Islet precursor cell (in vitro differentiated cells): ENCODE measurements at regions not wholly inside any gene's neighbourhood (a gene's known extent, or its start where the extent isn't known, plus 50 kb on each side); places are given as distances from the start of the nearest gene placed in this dataset.

Experiments
- DNase-seq: peaks from one replicate; pipeline ENCODE4 v3.0.0-alpha.2; 2018

DNA sequence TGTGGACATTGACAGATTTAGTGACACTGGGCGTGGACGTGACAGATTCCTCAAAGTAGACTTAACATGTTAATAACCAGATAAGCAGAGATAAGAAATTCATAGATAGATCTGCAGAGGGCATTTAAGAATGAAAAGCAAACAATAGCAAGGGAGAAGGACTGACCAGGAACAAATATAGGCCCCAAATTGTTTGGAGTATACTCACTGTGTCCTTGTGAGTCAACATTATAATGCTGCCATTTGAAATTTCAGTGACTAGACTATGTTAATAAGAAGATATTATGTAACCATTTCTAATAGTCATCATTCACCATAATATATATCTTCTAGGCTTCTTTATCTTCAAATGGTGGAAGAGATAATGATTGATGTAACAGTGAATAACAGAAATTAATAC is 78.1 kb upstream of the SLC38A11 start:
- no peak for DNase-seq

DNA sequence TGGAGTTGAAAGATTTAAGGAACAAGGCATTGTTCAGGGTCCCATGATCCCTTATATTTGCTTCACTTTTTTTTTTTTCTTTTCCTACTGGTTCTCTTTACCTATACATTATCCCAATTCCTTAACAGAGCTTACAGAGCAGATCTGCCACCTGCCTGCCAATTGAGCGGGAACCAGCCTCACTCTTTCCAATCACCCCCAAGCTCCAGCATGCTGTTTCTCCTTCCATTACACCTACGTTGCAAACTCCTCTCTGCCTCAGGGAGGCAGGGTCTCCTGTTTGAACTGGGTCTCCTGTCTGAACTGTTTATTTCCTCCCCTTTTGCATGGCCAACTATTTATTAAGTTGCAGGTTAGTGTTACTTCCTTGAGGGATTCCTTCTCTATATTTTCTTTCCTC is 77.2 kb upstream of the SLC38A11 start:
- no peak for DNase-seq

DNA sequence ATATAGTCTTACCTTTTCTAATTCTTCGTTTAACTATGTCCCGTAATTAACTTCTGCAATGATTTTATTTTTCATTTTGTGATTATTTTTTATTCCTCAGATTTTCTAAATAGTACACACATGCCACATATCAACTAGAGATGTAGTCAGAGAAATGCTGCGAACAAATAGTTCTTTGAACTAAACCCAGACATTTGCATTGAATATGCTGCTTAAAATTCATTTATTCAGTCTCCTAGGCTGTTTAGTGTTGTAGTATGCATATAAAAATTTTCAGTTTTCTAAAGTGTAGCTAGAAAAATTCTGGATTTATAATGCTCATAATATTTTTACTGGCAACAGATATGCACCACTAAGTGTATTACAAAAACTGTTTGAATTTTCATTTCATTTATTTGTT is 68.9 kb upstream of the SLC38A11 start:
- no peak for DNase-seq

- DNase-seq = no peak
Measured at GRCh38 chr2:165022781-165023180, 67.5 kb upstream of the SLC38A11 start.

DNA sequence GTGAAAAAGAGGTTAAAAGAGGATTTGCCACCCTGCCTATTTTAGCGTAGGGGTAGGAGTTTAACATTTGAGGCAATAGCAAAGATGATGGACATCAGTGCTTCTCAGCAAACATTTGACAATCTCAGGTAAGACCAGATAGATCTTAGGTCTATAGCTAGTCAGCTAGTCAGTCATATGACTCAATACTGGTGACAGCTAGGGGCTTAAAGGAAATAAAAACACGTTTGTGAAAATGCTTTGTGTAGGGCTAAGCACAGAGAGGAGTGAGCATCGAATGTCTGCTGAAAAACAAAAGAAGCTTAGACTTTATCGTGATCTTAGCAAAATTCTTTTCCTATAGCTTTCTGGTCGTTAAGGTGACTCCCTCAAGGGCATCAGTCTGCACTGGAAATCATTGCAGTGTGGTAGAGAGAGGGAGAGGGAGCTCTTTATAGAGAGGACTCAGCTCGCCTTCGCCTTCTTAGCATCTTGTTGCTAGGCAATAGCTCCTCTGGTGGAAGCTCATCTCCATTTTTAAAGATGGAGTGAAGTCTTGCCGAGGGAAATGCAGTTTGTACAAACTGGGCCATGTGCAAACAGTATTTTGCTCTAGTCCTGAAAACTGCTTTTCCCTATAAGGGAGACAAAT is 62.8 kb upstream of the SLC38A11 start:
- DNase-seq = no peak

DNA sequence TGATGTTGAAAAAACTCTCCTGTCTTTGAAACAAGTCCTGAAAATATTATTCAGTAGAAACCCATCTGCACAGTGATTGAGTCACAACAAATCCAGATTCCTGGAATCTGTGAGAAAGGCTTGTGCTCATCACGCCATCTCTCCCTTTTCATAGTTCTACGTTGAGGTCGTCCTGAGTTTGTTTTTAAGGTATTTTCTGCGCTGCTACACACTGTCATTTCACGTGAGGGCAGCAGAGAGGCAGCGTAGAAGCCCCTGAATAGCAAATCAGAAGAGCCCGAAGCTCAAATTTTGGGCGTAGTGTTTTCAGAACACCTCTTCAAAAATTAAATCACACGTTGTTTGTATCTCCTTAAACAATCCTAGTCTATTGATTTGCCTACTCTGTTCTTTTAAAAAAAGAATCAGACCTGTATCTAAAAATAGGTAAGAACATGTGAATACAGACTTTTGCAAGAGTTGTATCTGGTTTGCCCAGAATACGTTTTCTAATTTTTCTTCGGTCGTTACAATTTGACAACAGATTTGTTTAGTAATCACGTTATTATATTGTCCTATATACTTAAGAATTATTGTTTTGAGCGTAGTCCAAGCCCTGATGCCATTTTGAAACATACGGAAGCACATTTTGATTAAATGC is 61.6 kb upstream of the SLC38A11 start:
- DNase-seq = peak; percentile 64

GRCh38 chr2:165015052-165015642 is 59.8 kb upstream of the SLC38A11 start:
- peak; percentile 83 for DNase-seq

DNA sequence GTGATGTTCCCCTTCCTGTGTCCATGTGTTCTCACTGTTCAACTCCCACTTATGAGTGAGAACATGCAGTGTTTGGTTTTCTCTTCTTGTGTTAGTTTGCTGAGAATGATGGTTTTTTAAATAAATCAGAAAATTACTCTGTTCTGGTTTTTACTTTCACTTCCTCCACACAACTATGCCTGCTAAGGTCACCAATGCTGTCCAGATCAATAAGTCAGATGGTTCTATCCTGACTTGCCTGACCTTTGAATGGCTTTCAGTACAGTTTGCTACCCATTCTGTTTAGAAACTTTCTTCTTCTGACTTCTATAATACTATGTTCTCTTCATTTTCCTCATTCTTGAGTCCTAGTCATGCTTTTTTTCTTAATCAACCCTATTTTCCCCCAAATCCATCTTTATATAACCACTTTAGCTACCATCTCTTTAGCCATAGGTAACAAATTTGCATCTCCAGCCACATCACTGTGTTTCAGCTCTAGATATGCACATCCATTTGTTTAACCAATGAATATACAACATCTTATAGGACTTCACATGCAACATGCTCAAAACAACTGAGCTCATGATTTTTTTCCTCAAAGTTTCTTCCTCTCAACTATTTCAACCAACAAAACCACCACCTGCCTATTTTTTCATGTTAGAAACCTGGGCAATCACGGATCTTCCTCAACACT is 58.8 kb upstream of the SLC38A11 start:
- no peak for DNase-seq

- DNase-seq = no peak
Measured at GRCh38 chr2:165011199-165011598, 55.9 kb upstream of the SLC38A11 start.

- no peak for DNase-seq
Measured at GRCh38 chr2:165010556-165010955, 55.2 kb upstream of the SLC38A11 start.

DNA sequence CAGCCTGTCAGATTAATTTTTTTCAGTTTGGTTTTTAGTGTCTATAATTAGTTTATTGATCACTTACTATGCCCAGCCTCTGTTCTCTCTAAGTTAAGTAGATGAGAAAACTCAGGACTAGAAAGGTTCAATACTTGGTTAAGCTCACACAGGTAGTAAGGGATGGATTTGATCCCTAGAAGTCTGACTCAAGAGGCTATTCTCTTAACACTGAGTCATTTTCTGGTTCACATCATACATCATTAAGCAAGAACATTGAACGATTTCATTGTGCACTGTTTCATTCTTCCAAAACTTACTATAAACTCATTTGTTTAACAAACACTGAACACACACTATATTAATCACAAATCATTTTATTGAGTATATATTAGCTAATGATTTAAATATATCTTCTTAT is 54.1 kb upstream of the SLC38A11 start:
- no peak for DNase-seq

- no peak for DNase-seq
Measured at GRCh38 chr2:165008730-165009315, 53.5 kb upstream of the SLC38A11 start.

DNA sequence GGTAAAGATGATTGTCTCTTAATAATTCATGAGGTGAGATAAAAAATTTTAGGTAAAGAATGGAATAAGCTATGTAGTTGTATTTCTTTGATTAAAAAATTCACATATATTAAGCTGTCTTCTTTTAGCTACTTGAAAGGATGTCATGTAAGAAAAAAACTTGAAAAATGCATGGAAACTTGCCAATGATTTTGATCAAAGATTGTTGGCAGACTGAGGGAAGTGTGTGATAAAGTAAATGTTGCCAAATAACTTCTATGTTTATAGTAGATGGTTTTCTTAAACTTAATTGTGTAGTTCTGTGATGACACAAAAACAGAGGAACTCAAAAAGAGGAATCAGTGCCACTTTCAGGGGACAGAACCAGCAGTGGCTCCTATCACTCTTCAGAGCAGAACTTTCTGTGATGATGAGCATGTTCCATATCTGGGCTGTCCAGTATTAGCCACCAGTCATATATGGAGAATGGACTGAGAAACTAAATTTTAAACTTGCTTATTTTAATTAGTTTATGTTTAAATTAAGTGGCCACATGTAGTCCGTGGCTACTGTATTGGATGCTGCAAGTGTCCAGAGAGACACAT is 51.9 kb upstream of the SLC38A11 start:
- no peak for DNase-seq
